Ishikawa (cell line): ENCODE measurements at regions not wholly inside any gene's neighbourhood (a gene's known extent, or its start where the extent isn't known, plus 50 kb on each side); places are given as distances from the start of the nearest gene placed in this dataset.
A peak's percentile ranks its signal among the peaks of the same experiment; 100 is the strongest.

Experiments
- CEBPB ChIP-seq: IDR thresholded peaks from 2 replicates; pipeline ENCODE4 v1.6.1; 2012
- CREB1 ChIP-seq: IDR thresholded peaks from 2 replicates; pipeline ENCODE4 v1.6.1; 2012; ENCODE audit warnings: low read depth
- EGR1 ChIP-seq: IDR thresholded peaks from 2 replicates; pipeline ENCODE4 v1.6.1; 2012
- EP300 ChIP-seq: IDR thresholded peaks from 2 replicates; pipeline ENCODE4 v1.6.1; 2012; ENCODE audit warnings: borderline replicate concordance
- FOXM1 ChIP-seq: IDR thresholded peaks from 2 replicates; pipeline ENCODE4 v1.6.1; 2012; ENCODE audit warnings: low read depth, borderline replicate concordance
- NFIC ChIP-seq: IDR thresholded peaks from 2 replicates; pipeline ENCODE4 v1.6.1; 2012
- RAD21 ChIP-seq: IDR thresholded peaks from 2 replicates; pipeline ENCODE4 v1.6.1; 2012; ENCODE audit warnings: low read depth
- TAF1 ChIP-seq: IDR thresholded peaks from 2 replicates; pipeline ENCODE4 v1.6.1; 2012; ENCODE audit warnings: low read depth, mild to moderate bottlenecking
- TCF12 ChIP-seq: IDR thresholded peaks from 2 replicates; pipeline ENCODE4 v1.6.1; 2012; ENCODE audit warnings: low read depth
- TEAD4 ChIP-seq: IDR thresholded peaks from 2 replicates; pipeline ENCODE4 v1.6.1; 2012
- YY1 ChIP-seq: IDR thresholded peaks from 2 replicates; pipeline ENCODE4 v1.6.1; 2012; ENCODE audit warnings: low read depth
- ZBTB7A ChIP-seq: IDR thresholded peaks from 2 replicates; pipeline ENCODE4 v1.6.1; 2012; ENCODE audit warnings: low read depth
- TF ChIP-seq, protein P1 (sequence below): IDR thresholded peaks from 2 replicates; pipeline ENCODE4 v1.6.1; 2012
- TF ChIP-seq, protein P2 (sequence below): IDR thresholded peaks from 2 replicates; pipeline ENCODE4 v1.6.1; 2012
- TF ChIP-seq, protein P3 (sequence below): IDR thresholded peaks from 2 replicates; pipeline ENCODE4 v1.6.1; 2012; ENCODE audit warnings: low read depth, mild to moderate bottlenecking

DNA sequence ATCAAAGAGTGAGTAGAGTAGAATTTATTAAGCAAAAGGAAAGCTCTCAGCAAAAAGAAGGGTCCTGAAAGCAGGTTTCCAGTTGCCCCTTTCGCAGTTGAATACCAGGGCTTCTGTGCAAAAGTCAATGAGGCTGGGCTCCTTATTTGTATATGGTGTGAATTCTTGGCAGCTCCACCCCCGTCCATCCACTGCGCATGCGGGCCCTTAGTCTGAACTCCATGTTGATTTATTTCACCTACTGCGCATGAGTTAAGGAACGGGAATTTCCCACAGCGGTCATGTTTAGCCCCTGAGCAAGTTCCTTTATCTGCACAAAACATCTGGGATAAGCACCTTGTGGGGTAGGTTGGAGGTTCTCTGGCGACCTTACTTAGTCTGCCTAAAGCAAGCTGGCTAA is 325.6 kb downstream of the ZWINT start:
- TF ChIP-seq EGR1 = no peak
- TF ChIP-seq, protein P1, sequence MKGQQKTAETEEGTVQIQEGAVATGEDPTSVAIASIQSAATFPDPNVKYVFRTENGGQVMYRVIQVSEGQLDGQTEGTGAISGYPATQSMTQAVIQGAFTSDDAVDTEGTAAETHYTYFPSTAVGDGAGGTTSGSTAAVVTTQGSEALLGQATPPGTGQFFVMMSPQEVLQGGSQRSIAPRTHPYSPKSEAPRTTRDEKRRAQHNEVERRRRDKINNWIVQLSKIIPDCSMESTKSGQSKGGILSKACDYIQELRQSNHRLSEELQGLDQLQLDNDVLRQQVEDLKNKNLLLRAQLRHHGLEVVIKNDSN = no peak
- no peak for TF ChIP-seq TEAD4
- no peak for TF ChIP-seq TCF12
- no peak for TF ChIP-seq TAF1
- no peak for TF ChIP-seq FOXM1
- TF ChIP-seq, protein P2, sequence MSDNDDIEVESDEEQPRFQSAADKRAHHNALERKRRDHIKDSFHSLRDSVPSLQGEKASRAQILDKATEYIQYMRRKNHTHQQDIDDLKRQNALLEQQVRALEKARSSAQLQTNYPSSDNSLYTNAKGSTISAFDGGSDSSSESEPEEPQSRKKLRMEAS = no peak

DNA sequence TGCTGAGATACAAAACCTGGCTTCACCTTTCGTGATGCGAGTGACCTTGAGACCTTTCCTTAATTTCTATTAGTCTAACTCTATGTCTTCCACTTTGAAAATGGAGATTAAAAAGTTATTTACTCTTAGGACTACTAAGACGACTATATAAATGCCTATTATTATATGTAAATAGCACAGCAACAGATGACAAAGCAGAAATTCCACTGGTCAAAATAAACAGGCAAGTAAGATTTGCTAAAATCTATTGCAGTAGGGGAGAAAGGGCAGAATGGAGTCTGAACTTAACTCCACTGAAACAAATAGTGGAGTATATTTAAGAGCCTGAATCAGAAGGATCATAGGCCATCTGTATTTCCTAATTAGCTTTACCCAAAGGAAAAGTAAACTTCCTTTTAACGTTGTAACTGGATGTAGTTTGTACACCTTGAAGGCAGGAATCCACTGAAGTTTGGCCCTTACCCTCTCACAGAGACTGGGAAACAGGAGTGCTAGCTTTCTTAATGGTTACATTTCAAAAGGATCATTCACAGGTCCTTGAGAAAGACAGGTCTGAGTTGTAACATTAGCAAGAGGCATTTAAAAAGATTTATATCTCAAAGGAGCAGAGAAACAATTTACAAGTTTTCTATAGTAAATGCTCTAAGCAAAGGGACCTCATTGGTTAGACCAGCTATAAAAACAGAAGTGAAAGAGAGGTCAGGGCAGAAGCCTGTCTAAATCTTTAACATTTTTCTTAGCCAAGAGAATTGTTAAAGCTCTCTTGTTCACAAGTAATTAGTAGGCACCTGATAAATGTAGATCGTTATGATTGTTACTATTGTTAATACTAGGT is 332.5 kb downstream of the ZWINT start:
- no peak for TF ChIP-seq EP300
- no peak for TF ChIP-seq CREB1
- TF ChIP-seq, protein P1 = no peak
- no peak for TF ChIP-seq FOXM1
- TF ChIP-seq NFIC = no peak
- TF ChIP-seq RAD21 = no peak
- no peak for TF ChIP-seq CEBPB
- TF ChIP-seq ZBTB7A = no peak
- TF ChIP-seq, protein P3, sequence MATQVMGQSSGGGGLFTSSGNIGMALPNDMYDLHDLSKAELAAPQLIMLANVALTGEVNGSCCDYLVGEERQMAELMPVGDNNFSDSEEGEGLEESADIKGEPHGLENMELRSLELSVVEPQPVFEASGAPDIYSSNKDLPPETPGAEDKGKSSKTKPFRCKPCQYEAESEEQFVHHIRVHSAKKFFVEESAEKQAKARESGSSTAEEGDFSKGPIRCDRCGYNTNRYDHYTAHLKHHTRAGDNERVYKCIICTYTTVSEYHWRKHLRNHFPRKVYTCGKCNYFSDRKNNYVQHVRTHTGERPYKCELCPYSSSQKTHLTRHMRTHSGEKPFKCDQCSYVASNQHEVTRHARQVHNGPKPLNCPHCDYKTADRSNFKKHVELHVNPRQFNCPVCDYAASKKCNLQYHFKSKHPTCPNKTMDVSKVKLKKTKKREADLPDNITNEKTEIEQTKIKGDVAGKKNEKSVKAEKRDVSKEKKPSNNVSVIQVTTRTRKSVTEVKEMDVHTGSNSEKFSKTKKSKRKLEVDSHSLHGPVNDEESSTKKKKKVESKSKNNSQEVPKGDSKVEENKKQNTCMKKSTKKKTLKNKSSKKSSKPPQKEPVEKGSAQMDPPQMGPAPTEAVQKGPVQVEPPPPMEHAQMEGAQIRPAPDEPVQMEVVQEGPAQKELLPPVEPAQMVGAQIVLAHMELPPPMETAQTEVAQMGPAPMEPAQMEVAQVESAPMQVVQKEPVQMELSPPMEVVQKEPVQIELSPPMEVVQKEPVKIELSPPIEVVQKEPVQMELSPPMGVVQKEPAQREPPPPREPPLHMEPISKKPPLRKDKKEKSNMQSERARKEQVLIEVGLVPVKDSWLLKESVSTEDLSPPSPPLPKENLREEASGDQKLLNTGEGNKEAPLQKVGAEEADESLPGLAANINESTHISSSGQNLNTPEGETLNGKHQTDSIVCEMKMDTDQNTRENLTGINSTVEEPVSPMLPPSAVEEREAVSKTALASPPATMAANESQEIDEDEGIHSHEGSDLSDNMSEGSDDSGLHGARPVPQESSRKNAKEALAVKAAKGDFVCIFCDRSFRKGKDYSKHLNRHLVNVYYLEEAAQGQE = no peak
- TF ChIP-seq, protein P2 = no peak
- TF ChIP-seq TAF1 = no peak
- no peak for TF ChIP-seq YY1
- TF ChIP-seq TCF12 = no peak

DNA sequence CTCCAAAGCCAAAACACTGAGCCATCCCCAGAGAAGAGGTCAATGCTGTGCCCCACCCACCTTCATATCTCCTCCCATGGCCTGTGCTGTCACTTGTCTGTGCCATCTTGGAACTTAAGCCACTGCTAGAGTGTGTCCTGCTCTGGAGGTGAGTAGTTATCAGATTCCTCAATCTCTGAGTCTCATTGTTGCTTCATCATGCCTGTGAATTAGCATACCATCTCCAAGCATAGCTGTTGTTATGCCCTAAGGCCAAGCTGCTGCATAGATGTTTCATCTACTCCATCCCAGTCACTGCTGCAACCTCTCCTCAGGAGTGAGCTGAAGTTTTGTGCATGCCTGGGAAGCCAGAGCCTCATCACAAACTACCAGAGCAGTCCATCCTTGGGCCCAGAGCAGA is 349.0 kb downstream of the ZWINT start:
- TF ChIP-seq YY1 (no peak), TEAD4 (no peak), CREB1 (no peak), EGR1 (no peak), TCF12 (no peak), ZBTB7A (no peak), CEBPB (no peak), FOXM1 (no peak), RAD21 (no peak), EP300 (no peak), NFIC (no peak)
- TF ChIP-seq, protein P2 = no peak

DNA sequence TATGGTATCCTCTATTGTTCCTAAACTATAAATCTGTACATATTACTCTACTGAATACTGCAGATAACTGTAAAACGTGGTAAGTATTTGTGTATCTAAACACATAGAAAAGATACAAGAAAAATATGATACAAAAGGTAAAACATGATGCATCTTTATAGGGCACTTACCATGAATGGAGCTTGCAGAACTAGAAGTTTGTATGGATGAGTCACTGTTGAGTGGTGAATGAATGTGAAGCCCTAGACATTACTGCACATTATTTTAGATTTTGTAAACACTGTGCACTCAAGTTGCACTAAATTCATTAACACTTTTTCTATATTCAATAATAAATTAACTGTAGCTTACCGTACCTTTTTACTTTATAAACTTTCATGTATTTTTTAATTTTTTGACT is 357.5 kb downstream of the ZWINT start:
- TF ChIP-seq CEBPB (no peak), EP300 (no peak), YY1 (no peak), TEAD4 (no peak), RAD21 (no peak), TAF1 (no peak), ZBTB7A (no peak), EGR1 (no peak), FOXM1 (no peak), CREB1 (no peak)
- TF ChIP-seq, protein P2 = no peak

DNA sequence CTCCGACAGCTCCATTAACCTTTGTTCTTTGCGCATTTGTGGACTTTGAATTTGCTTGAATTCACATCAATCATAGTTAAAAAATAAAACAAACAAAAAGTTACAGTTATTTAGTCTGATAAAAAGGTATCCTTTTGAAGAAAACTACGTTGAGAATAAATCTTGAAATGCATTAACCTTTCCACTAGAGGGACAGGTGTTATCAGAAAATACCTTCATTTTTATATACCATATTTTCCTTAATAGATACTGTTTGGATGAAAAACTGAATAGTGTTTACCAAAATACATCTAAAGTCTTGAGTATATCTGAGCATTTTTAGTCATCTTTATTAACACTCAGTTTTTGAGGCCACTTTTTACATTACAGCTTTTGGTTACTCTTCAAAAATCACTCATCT is 371.9 kb downstream of the ZWINT start:
- no peak for TF ChIP-seq TCF12
- no peak for TF ChIP-seq CREB1
- TF ChIP-seq, protein P1 = no peak
- no peak for TF ChIP-seq FOXM1
- TF ChIP-seq YY1 = no peak
- peak; percentile 9; the same call in 1 of the 2 replicates for TF ChIP-seq RAD21
- no peak for TF ChIP-seq TAF1

DNA sequence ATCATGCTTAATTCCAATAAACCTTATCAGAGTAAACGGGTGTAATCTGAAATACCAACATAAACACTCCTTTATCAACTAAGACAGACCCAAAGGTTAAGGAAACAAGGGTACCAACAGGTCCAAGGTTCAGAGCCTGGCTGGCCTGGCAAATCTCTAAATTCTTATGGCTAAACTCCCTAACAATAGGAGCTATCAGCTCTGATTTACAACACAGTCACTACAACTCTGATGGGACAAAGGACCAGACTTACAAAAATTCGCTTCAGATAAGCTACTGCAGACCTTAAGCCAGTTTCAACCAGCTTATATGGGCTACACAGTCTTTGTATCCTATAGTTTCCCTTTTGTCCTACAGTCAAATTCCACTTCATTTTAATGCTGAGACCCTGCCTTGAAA is 381.9 kb downstream of the ZWINT start:
- TF ChIP-seq FOXM1 (no peak), ZBTB7A (no peak)

DNA sequence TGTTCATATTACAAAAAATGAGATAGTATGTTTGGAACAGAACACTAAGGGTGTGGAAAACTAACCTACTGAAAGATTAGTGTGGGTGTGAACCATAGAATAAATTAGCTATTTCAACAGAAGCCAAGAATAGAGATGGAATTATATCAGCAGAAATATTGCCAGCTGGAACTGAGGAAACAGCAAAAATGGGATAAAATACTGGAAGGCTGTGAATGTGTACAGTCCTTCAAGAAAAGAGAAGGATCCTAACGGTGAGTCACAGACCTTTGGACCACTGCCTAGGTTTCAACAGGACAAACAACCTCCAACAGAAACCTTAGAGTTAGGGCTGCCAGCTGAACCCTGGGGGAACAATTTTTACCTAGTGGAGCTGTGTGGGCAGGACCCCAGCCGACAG is 395.0 kb downstream of the ZWINT start:
- no peak for TF ChIP-seq NFIC
- TF ChIP-seq, protein P3 = no peak
- TF ChIP-seq, protein P1 = no peak
